HG03442 (cell line): ENCODE measurements at regions not wholly inside any gene's neighbourhood (a gene's known extent, or its start where the extent isn't known, plus 50 kb on each side); places are given as distances from the start of the nearest gene placed in this dataset.
"Not testable (repeated sequence)": the region's sequence is repeated elsewhere in the genome, so short reads cannot be mapped to it uniquely, and the experiment has no call there.

ENCODE experiments used
- ATAC-seq: cut with Tn5 transposase; IDR thresholded peaks from one replicate; pipeline ENCODE4 v1.9.1; 2021; ENCODE audit warnings: mild to moderate bottlenecking, moderate library complexity; ENCODE audit not compliant: unreplicated experiment

GRCh38 chr18:78875016-78875777 lies 104.4 kb upstream of the SALL3 start:
- no peak for ATAC-seq

DNA sequence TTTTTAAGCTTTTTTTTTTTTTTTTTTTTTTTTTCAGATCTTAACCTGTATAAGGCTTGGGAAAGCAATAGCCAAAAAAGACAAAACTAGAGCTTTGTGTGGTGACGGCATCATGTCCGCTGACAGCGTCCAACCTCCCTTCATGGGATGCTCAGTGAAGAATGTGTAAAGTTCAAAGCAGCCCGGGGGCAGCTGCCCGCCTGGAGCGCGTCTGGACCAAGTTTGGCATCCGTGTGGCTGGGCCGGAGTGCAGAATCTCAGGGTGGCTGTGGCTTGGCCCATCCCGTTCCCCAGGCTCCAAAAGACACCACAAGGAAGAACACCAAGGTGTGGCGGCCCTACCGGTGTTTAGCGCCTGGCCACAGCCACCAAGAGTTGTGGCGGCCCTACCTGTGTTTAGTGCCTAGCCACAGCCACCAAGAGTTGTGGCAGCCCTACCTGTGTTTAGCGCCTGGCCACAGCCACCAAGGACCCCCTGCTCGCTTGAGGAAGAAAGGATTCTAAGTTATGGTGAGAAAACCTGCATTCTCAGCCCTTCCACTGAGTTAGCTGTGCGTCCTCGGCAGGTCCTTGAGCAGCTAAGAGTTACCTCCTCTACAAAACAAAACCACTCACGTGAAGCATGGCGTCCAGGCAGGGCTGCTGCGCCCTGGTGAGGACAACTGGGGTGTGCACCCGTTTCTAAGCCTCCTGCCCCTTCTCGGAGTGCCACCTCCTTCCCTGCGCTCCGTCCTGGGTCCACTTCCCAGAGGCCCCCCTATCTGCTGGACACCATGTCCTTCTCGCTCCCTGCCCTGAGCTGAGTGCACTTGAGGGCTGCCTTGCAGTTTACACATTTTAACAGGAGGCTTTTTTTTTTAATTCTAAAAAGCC lies 103.6 kb upstream of the SALL3 start:
- ATAC-seq = no peak

- no peak for ATAC-seq
These were observed 102.8 kb upstream of the SALL3 start for GRCh38 chr18:78876868-78877267.

DNA sequence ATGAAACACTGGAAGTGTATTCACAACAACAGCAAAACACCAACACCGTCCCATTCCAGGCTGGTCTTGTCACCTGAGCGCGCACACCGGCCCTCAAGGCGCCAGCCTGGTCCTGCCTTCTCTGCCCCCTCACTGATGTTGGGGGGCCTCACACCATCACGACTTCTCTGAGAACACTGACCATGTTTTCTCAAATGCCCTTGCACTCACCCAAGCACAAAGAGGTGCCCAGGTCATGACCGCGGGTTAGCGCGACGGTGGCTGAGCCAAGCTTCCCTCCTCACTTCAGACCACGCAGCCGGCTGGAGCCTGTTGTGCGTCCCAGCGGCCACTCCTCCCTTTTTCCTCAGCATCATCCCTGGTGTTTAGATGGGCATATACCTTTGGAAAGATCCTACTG lies 101.3 kb upstream of the SALL3 start:
- no peak for ATAC-seq

- not testable (repeated sequence) for ATAC-seq
These were observed 100.3 kb upstream of the SALL3 start for GRCh38 chr18:78879072-78879883.

DNA sequence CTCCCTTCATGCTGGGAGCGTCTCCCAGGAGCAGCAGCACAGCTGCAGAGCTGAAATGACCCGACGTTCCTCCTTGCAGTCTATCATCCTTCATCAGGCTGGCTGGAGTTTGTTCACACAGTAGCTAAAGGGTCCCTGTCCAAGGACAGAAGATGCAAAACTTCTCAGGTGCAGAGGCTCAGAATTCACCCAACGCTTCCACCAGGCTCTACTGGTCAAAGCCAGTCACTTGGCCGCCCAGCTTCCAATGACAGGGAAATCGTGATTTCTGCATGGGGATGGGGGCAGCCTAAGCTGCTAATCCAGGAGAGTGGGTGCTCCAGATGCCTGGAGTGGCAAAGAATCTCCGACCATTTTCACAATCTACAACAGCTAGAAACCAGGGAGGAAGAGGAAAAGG lies 97.0 kb upstream of the SALL3 start:
- no peak for ATAC-seq

DNA sequence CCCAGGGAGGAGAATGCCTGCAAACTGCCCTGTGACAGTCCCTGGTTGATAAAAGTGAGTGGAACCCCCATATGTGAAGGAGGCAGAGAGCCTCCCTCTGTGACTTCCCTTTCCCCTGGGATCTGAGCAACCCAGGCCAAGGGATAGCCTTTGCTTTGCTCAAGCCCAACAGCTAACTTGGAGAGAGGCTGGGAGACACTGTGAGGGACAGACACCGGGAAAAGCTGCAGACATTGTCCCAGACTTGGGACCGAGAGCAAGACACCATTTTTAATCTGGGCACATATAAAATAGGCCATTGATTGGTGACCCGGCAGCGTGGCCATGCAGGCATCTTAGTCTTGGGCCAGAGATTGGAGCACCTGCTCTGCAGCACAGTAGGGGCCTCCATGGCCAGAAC lies 96.1 kb upstream of the SALL3 start:
- no peak for ATAC-seq

- ATAC-seq = no peak
These were observed 95.1 kb upstream of the SALL3 start for GRCh38 chr18:78884502-78884901.

- no peak for ATAC-seq
These were observed 90.4 kb upstream of the SALL3 start for GRCh38 chr18:78889250-78889649.

DNA sequence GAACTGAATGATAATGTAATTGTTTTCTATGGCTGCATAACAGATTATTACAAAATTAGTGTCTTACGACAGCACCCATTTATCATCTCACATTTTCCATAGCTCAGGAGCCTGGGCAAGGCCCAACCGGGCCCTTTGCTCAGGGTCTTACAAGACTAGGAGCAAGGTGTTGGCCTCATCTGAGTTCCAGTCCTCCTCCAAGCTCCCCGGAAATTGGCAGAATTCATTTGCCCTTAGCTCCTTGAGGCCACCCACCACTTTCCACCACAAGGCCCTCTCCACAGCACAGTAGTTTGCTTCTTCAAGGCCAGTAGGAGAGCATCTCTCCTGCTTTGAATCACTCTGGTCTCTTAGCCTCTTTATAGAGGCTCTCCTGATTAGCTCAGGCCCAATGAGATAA lies 89.2 kb upstream of the SALL3 start:
- ATAC-seq = no peak

- no peak for ATAC-seq
These were observed 88.3 kb upstream of the SALL3 start for GRCh38 chr18:78891185-78891762.

DNA sequence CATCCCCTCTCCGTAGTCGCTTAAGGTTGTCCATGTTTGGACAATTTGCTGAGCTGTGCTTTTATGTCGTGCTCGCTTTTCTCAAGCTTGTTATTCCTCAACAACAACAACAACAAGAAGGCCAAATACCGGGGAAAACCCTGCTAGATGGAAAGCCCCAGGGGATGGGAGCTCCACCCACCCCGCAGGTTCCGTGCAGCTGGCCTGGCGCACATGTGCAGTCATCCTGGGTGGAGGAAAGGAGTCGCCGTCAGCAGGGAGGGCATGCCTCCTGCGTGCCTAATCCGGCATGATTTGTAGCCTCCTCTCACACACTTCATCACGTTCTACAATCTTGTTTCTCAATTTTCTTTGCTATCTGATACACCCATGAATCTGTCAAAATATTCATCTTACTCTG lies 87.4 kb upstream of the SALL3 start:
- ATAC-seq = no peak

DNA sequence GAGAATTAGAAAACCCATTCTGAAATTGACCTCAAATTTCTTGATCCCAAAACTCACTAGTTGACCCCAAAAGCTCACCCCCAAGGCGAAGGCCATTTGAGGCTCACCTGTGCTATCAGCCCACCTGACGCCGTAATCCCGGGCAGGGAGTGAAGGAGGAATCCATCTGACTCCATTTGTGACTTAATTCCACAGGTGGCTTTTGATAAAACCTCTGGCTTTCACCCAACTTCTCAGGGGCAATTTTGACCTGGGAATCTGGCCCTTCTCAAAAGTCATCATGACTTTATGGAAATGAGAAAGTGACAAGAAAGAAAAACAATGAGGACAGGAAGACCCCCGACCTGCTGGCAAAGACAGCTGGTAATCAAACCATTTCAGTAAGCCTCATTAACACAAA lies 86.9 kb upstream of the SALL3 start:
- no peak for ATAC-seq

GRCh38 chr18:78893281-78894032 lies 86.2 kb upstream of the SALL3 start:
- ATAC-seq = no peak

DNA sequence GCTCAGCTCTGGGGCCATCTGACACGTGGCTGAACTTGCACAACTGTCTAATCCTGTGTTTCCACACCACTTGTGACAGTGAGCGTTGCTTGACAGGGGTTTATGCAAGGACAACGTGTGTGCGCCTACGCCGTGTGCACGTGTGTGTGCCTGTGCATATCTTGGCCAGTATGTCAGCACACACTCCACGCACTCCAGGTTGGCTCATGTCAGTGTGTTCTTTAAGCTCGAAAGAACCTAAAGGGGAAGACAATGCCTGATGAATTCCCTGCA lies 85.6 kb upstream of the SALL3 start:
- no peak for ATAC-seq

DNA sequence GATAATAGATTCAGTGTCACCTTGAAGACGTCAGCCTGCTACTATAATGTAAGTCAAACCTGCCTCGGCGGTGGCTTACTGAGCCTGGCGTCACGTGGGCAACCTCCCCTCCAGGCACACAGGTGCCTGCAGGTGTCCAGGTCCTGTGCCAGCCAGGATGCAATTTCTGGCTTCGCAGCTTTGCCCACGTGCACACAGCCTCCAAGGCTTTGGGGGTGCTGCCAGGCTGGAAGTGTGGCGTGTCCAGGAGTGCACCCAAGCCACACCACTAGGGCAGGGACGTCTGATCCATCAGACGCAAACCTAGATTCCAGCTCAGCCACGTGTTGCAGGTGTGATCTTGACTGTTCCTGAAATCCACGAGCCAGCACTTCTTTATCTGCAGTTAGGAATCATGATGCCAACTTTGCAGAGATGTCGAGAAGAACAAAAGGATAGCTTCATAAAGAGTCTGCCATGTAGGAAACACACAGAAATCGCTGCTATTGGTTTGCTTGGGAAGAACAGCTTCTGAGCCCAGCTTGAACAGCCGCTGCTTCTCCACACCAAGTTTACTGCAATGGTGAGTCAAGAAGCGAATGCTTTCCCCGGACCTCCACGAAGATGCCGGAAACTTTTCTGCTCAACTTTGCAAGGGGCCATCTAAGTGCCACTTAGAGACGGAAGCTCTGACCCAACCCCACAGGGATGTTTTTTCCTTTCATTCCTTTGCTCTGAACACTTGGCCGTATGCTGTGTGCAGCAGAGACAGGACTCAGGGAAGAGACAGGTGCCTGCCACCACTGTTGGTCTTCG lies 84.2 kb upstream of the SALL3 start:
- no peak for ATAC-seq

DNA sequence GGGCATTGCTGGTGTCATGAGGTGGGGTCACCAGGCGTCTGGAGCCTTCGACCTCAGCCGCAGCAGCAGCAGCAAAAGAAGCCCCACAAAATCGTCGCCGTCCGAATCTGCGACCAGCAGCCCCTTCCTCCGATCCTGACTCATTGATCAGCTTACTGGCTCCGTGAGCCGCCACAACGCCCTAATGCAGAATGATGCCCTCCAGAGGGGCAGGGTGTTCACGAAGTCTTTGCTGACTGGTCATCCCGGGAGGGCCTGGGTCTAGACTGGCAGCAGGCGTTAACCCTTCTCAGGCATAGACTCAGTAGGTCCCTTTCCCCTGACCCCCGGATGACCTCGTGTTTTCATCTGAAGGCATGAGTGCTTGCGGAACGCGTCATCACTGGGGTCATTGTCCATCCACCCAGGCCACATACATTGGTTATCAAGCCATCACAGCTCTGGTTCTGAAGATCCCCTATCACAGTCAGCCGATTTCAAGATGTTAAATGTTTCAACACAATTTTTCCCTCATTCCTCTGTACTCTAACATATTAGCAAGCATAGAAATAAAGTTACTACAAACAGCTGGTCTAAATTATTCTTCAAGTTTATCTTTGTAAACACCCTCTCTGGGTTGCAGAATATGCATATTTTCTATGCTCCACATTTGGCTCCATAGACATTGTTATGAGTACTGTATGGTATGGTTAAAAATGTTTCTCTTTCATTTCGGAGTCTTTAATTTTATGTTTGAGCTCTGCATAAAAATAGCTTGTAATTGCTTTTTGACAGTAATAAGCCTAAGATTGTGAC lies 83.3 kb upstream of the SALL3 start:
- ATAC-seq = no peak

GRCh38 chr18:78898066-78898465 lies 81.6 kb upstream of the SALL3 start:
- no peak for ATAC-seq

DNA sequence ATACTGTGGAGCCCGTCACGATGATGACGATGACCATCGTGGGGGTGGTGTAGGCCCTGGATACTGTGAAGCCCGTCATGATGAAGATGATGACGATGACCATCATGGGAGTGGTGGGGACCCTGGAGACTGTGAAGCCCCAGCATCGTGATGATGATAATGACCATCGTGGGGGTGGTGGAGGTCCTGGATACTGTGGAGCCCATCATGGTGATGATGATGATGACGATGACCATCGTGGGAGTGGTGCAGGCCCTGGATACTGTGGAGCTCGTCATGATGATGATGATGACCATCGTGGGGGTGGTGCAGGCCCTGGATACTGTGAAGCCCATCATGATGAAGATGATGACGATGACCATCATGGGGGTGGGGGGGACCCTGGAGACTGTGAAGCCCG lies 81.0 kb upstream of the SALL3 start:
- ATAC-seq = no peak
